GM23338 (cell line): ENCODE measurements at regions not wholly inside any gene's neighbourhood (a gene's known extent, or its start where the extent isn't known, plus 50 kb on each side); places are given as distances from the start of the nearest gene placed in this dataset.

Experiments used
- ATAC-seq: fragments of 200-7000 bp; cut with Tn5 transposase; 3 replicates; pipeline ENCODE4 v1.9.1; 2020
- DNase-seq: peaks from one replicate; pipeline ENCODE4 v3.0.0-alpha.2; 2015; ENCODE audit warnings: low spot score
- H2AFZ ChIP-seq: fragments of 200-600 bp; sonication (generic); 2 replicates; pipeline ENCODE4 v1.8.0; 2016; ENCODE audit warnings: antibody characterized with exemption, mild to moderate bottlenecking, moderate library complexity
- H3F3A ChIP-seq: fragments of 200-600 bp; sonication (generic); replicated peaks from 2 replicates; pipeline ENCODE4 v1.8.0; 2017; ENCODE audit warnings: antibody characterized with exemption, mixed run types, low read depth
- H3K27ac ChIP-seq: fragments of 200-600 bp; sonication (generic); 2 replicates; pipeline ENCODE4 v1.6.1; 2016; ENCODE audit warnings: low read depth
- H3K27me3 ChIP-seq: fragments of 200-600 bp; sonication (generic); 2 replicates; pipeline ENCODE4 v1.8.0; 2016; ENCODE audit warnings: mild to moderate bottlenecking, mixed run types, moderate library complexity; ENCODE audit not compliant: insufficient read depth
- H3K36me3 ChIP-seq: fragments of 200-600 bp; sonication (generic); 2 replicates; pipeline ENCODE4 v1.8.0; 2016; ENCODE audit warnings: mild to moderate bottlenecking; ENCODE audit not compliant: insufficient read depth
- H3K4me1 ChIP-seq: fragments of 200-600 bp; sonication (generic); 2 replicates; pipeline ENCODE4 v1.8.0; 2016; ENCODE audit warnings: mild to moderate bottlenecking, moderate library complexity; ENCODE audit not compliant: insufficient read depth
- H3K4me2 ChIP-seq: fragments of 200-600 bp; sonication (generic); 2 replicates; pipeline ENCODE4 v1.7.1; 2017; ENCODE audit warnings: mixed run types
- H3K4me3 ChIP-seq: fragments of 200-600 bp; sonication (generic); 2 replicates; pipeline ENCODE4 v1.6.1; 2016; ENCODE audit warnings: mixed run types
- H3K79me2 ChIP-seq: fragments of 200-600 bp; sonication (generic); replicated peaks from 2 replicates; pipeline ENCODE4 v1.8.0; 2017; ENCODE audit warnings: mild to moderate bottlenecking; ENCODE audit not compliant: insufficient read depth
- H3K9me2 ChIP-seq: fragments of 200-600 bp; sonication (generic); 2 replicates; pipeline ENCODE4 v1.8.0; 2017; ENCODE audit not compliant: insufficient read depth
- H4K20me1 ChIP-seq: fragments of 200-600 bp; sonication (generic); replicated peaks from 2 replicates; pipeline ENCODE4 v1.8.0; 2017; ENCODE audit warnings: mild to moderate bottlenecking; ENCODE audit not compliant: insufficient read depth
- H3K27ac Mint-ChIP-seq: 2 replicates; pipeline ENCODE4 v1.8.0; 2020; ENCODE audit warnings: inconsistent platforms, mild to moderate bottlenecking, moderate library complexity, mixed read lengths
- H3K27me3 Mint-ChIP-seq: 3 replicates; pipeline ENCODE4 v1.8.0; 2022; ENCODE audit warnings: low read depth, mild to moderate bottlenecking, moderate library complexity, mixed read lengths, inconsistent platforms; ENCODE audit not compliant: insufficient read depth, poor library complexity
- H3K36me3 Mint-ChIP-seq: 3 replicates; pipeline ENCODE4 v1.8.0; 2021; ENCODE audit warnings: low read depth, mild to moderate bottlenecking, inconsistent platforms, moderate library complexity, mixed read lengths
- H3K4me1 Mint-ChIP-seq: 3 replicates; pipeline ENCODE4 v1.8.0; 2020; ENCODE audit warnings: mild to moderate bottlenecking, inconsistent platforms, mixed read lengths
- H3K4me3 Mint-ChIP-seq: 3 replicates; pipeline ENCODE4 v1.8.0; 2021; ENCODE audit warnings: moderate library complexity, mild to moderate bottlenecking, inconsistent platforms, mixed read lengths
- H3K9me3 Mint-ChIP-seq: 3 replicates; pipeline ENCODE4 v1.8.0; 2020; ENCODE audit warnings: moderate library complexity, mild to moderate bottlenecking, inconsistent platforms, mixed read lengths
- CREB1 ChIP-seq: fragments of 250-450 bp; sonication (Bioruptor Pico); IDR thresholded peaks from 2 replicates; pipeline ENCODE4 v1.5.0; 2020; ENCODE audit warnings: low read depth, mild to moderate bottlenecking, moderate library complexity
- EZH2 ChIP-seq: fragments of 200-600 bp; sonication (generic); IDR thresholded peaks from one replicate; pipeline ENCODE4 v1.8.0; 2017; ENCODE audit warnings: antibody characterized with exemption, mild to moderate bottlenecking, low read depth; ENCODE audit not compliant: unreplicated experiment
- EZH2phosphoT487 ChIP-seq: fragments of 200-600 bp; sonication (generic); IDR thresholded peaks from one replicate; pipeline ENCODE4 v1.8.1; 2018; ENCODE audit warnings: antibody characterized with exemption; ENCODE audit not compliant: unreplicated experiment
- JUNB ChIP-seq: IDR thresholded peaks from one replicate; pipeline ENCODE4 v1.6.1; 2016; ENCODE audit warnings: antibody characterized with exemption; ENCODE audit not compliant: unreplicated experiment
- NANOG ChIP-seq: IDR thresholded peaks from 2 replicates; pipeline ENCODE4 v1.6.1; 2016; ENCODE audit warnings: antibody characterized with exemption, borderline replicate concordance
- POLR2AphosphoS5 ChIP-seq: IDR thresholded peaks from 2 replicates; pipeline ENCODE4 v1.6.1; 2016; ENCODE audit warnings: antibody characterized with exemption, low read depth
- STAT1 ChIP-seq: IDR thresholded peaks from one replicate; pipeline ENCODE4 v1.6.1; 2016; ENCODE audit warnings: antibody characterized with exemption; ENCODE audit not compliant: unreplicated experiment
- ZNF114 ChIP-seq: fragments of 250-450 bp; sonication (Bioruptor Pico); IDR thresholded peaks from 2 replicates; pipeline ENCODE4 v1.5.0; 2020; ENCODE audit warnings: mild to moderate bottlenecking, moderate library complexity
- ZNF331 ChIP-seq: fragments of 250-450 bp; sonication (Bioruptor Pico); IDR thresholded peaks from 2 replicates; pipeline ENCODE4 v1.5.0; 2020; ENCODE audit warnings: low read depth, mild to moderate bottlenecking, moderate library complexity
- TF ChIP-seq, protein P1 (sequence below): IDR thresholded peaks from 2 replicates; pipeline ENCODE4 v1.6.1; 2016; ENCODE audit warnings: antibody characterized with exemption
- TF ChIP-seq, protein P2 (sequence below): IDR thresholded peaks from one replicate; pipeline ENCODE4 v1.6.1; 2018; ENCODE audit warnings: antibody characterized with exemption; ENCODE audit not compliant: unreplicated experiment
- TF ChIP-seq, protein P3 (sequence below): fragments of 250-450 bp; sonication (Bioruptor Pico); IDR thresholded peaks from 2 replicates; pipeline ENCODE4 v1.5.0; 2020; ENCODE audit warnings: mild to moderate bottlenecking, moderate library complexity
- TF ChIP-seq, protein P4 (sequence below), 2 experiments: fragments of 200-600 bp in 1 of 2; sonication (generic) in 1 of 2; conservative IDR thresholded peaks; 2 replicates each; pipeline versions ENCODE4 v1.5.1 to v1.6.1; 2016 to 2017; ENCODE audit warnings: antibody characterized with exemption in 2 of 2, low read depth in 2 of 2, mild to moderate bottlenecking in 2 of 2, moderate library complexity in 1 of 2

DNA sequence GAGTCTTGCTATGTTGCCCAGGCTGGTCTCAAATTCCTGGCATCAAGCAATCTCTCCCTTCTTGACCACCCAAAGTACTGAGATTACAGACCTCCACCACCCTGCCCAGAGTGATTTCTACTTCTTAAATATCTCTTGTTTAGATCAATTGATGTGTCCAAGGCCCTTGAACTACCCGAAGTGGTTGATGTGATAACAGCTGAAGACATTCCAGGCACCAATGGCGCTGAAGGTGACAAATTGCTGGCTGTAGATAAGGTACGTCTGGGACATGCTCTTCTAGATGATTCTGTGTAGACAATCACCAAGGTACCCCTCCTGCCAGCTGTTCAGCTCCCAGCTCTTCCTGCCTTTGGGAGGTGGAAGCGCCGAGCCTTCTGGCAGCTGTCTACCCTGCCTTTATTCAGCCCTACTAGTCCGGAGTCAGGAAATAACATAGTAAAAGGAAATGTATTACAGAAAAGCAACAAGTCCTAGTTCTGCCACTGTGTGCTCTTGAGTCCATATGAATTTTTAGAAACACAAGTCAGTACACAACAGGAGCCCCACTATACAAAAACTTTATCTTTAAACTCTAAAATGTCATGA is 61.3 kb upstream of the BZW1 start:
- H2AFZ ChIP-seq, result no peak overlapping the region
- no peaks in the 10 kb centered on the region for H3K36me3 ChIP-seq
- no peak overlapping the region for H3K4me3 Mint-ChIP-seq
- H3K27ac Mint-ChIP-seq, result no peak overlapping the region
- H3K4me3 ChIP-seq, result no peak overlapping the region
- TF ChIP-seq ZNF331 (no peak), STAT1 (no peak), EZH2 (no peak), JUNB (no peak), NANOG (no peak), ZNF114 (CRISPR knock-in tag) (no peak), EZH2phosphoT487 (no peak), CREB1 (CRISPR knock-in tag) (no peak), POLR2AphosphoS5 (no peak)
- TF ChIP-seq, protein P1, sequence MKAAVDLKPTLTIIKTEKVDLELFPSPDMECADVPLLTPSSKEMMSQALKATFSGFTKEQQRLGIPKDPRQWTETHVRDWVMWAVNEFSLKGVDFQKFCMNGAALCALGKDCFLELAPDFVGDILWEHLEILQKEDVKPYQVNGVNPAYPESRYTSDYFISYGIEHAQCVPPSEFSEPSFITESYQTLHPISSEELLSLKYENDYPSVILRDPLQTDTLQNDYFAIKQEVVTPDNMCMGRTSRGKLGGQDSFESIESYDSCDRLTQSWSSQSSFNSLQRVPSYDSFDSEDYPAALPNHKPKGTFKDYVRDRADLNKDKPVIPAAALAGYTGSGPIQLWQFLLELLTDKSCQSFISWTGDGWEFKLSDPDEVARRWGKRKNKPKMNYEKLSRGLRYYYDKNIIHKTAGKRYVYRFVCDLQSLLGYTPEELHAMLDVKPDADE, result no peak
- TF ChIP-seq, protein P2, sequence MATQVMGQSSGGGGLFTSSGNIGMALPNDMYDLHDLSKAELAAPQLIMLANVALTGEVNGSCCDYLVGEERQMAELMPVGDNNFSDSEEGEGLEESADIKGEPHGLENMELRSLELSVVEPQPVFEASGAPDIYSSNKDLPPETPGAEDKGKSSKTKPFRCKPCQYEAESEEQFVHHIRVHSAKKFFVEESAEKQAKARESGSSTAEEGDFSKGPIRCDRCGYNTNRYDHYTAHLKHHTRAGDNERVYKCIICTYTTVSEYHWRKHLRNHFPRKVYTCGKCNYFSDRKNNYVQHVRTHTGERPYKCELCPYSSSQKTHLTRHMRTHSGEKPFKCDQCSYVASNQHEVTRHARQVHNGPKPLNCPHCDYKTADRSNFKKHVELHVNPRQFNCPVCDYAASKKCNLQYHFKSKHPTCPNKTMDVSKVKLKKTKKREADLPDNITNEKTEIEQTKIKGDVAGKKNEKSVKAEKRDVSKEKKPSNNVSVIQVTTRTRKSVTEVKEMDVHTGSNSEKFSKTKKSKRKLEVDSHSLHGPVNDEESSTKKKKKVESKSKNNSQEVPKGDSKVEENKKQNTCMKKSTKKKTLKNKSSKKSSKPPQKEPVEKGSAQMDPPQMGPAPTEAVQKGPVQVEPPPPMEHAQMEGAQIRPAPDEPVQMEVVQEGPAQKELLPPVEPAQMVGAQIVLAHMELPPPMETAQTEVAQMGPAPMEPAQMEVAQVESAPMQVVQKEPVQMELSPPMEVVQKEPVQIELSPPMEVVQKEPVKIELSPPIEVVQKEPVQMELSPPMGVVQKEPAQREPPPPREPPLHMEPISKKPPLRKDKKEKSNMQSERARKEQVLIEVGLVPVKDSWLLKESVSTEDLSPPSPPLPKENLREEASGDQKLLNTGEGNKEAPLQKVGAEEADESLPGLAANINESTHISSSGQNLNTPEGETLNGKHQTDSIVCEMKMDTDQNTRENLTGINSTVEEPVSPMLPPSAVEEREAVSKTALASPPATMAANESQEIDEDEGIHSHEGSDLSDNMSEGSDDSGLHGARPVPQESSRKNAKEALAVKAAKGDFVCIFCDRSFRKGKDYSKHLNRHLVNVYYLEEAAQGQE, result no peak
- TF ChIP-seq, protein P3, sequence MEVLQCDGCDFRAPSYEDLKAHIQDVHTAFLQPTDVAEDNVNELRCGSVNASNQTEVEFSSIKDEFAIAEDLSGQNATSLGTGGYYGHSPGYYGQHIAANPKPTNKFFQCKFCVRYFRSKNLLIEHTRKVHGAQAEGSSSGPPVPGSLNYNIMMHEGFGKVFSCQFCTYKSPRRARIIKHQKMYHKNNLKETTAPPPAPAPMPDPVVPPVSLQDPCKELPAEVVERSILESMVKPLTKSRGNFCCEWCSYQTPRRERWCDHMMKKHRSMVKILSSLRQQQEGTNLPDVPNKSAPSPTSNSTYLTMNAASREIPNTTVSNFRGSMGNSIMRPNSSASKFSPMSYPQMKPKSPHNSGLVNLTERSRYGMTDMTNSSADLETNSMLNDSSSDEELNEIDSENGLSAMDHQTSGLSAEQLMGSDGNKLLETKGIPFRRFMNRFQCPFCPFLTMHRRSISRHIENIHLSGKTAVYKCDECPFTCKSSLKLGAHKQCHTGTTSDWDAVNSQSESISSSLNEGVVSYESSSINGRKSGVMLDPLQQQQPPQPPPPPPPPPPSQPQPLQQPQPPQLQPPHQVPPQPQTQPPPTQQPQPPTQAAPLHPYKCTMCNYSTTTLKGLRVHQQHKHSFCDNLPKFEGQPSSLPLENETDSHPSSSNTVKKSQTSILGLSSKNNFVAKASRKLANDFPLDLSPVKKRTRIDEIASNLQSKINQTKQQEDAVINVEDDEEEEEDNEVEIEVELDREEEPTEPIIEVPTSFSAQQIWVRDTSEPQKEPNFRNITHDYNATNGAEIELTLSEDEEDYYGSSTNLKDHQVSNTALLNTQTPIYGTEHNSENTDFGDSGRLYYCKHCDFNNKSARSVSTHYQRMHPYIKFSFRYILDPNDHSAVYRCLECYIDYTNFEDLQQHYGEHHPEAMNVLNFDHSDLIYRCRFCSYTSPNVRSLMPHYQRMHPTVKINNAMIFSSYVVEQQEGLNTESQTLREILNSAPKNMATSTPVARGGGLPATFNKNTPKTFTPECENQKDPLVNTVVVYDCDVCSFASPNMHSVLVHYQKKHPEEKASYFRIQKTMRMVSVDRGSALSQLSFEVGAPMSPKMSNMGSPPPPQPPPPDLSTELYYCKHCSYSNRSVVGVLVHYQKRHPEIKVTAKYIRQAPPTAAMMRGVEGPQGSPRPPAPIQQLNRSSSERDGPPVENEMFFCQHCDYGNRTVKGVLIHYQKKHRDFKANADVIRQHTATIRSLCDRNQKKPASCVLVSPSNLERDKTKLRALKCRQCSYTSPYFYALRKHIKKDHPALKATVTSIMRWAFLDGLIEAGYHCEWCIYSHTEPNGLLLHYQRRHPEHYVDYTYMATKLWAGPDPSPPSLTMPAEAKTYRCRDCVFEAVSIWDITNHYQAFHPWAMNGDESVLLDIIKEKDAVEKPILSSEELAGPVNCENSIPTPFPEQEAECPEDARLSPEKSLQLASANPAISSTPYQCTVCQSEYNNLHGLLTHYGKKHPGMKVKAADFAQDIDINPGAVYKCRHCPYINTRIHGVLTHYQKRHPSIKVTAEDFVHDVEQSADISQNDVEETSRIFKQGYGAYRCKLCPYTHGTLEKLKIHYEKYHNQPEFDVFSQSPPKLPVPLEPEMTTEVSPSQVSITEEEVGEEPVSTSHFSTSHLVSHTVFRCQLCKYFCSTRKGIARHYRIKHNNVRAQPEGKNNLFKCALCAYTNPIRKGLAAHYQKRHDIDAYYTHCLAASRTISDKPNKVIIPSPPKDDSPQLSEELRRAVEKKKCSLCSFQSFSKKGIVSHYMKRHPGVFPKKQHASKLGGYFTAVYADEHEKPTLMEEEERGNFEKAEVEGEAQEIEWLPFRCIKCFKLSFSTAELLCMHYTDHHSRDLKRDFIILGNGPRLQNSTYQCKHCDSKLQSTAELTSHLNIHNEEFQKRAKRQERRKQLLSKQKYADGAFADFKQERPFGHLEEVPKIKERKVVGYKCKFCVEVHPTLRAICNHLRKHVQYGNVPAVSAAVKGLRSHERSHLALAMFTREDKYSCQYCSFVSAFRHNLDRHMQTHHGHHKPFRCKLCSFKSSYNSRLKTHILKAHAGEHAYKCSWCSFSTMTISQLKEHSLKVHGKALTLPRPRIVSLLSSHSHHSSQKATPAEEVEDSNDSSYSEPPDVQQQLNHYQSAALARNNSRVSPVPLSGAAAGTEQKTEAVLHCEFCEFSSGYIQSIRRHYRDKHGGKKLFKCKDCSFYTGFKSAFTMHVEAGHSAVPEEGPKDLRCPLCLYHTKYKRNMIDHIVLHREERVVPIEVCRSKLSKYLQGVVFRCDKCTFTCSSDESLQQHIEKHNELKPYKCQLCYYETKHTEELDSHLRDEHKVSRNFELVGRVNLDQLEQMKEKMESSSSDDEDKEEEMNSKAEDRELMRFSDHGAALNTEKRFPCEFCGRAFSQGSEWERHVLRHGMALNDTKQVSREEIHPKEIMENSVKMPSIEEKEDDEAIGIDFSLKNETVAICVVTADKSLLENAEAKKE (CRISPR knock-in tag), result no peak
- TF ChIP-seq, protein P4, sequence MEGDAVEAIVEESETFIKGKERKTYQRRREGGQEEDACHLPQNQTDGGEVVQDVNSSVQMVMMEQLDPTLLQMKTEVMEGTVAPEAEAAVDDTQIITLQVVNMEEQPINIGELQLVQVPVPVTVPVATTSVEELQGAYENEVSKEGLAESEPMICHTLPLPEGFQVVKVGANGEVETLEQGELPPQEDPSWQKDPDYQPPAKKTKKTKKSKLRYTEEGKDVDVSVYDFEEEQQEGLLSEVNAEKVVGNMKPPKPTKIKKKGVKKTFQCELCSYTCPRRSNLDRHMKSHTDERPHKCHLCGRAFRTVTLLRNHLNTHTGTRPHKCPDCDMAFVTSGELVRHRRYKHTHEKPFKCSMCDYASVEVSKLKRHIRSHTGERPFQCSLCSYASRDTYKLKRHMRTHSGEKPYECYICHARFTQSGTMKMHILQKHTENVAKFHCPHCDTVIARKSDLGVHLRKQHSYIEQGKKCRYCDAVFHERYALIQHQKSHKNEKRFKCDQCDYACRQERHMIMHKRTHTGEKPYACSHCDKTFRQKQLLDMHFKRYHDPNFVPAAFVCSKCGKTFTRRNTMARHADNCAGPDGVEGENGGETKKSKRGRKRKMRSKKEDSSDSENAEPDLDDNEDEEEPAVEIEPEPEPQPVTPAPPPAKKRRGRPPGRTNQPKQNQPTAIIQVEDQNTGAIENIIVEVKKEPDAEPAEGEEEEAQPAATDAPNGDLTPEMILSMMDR (conservative IDR thresholded peaks at IDR 0.05; ENCODE audit: low read depth in 2 of 2), result no peak
- no peaks in the 10 kb centered on the region for H3K4me1 ChIP-seq
- no peak overlapping the region for H3K4me2 ChIP-seq
- H3K79me2 ChIP-seq, result no peaks in the 10 kb centered on the region
- no peaks in the 10 kb centered on the region for H4K20me1 ChIP-seq
- H3K36me3 Mint-ChIP-seq, result no peaks in the 10 kb centered on the region
- no peaks in the 10 kb centered on the region for H3K9me2 ChIP-seq
- no peaks in the 10 kb centered on the region for H3F3A ChIP-seq
- H3K27ac ChIP-seq, result no peak overlapping the region
- H3K27me3 Mint-ChIP-seq, result no peaks in the 10 kb centered on the region
- no peaks in the 10 kb centered on the region for H3K27me3 ChIP-seq
- H3K9me3 Mint-ChIP-seq, result no peaks in the 10 kb centered on the region
- no peak for ATAC-seq
- no peak for DNase-seq
- H3K4me1 Mint-ChIP-seq, result peaks cover 9% of the 10 kb centered on the region; the same call in 2 of the 3 replicates
